IPS-20b (cell line): ENCODE measurements at regions not wholly inside any gene's neighbourhood (a gene's known extent, or its start where the extent isn't known, plus 50 kb on each side); places are given as distances from the start of the nearest gene placed in this dataset.

Source experiments
- H3K27ac ChIP-seq: one replicate; pipeline ENCODE4 v1.5.1; 2013; ENCODE audit warnings: low read length
- H3K27me3 ChIP-seq: 2 replicates; pipeline ENCODE4 v1.6.1; 2013; ENCODE audit warnings: mild to moderate bottlenecking, low read length, inconsistent platforms; ENCODE audit not compliant: insufficient read depth
- H3K36me3 ChIP-seq: 2 replicates; pipeline ENCODE4 v1.6.1; 2013; ENCODE audit warnings: low read depth, mild to moderate bottlenecking, inconsistent platforms, low read length, moderate library complexity; ENCODE audit not compliant: insufficient read depth
- H3K4me1 ChIP-seq: 2 replicates; pipeline ENCODE4 v1.6.1; 2013; ENCODE audit warnings: mild to moderate bottlenecking, control low read depth, inconsistent platforms, low read length, moderate library complexity; ENCODE audit not compliant: insufficient read depth
- H3K4me3 ChIP-seq: 2 replicates; pipeline ENCODE4 v1.5.1; 2013; ENCODE audit warnings: mild to moderate bottlenecking, low read length, inconsistent platforms
- H3K9ac ChIP-seq: 2 replicates; pipeline ENCODE4 v1.6.1; 2013; ENCODE audit warnings: low read depth, mild to moderate bottlenecking, inconsistent platforms, low read length, moderate library complexity
- H3K9me3 ChIP-seq: 2 replicates; pipeline ENCODE4 v1.6.1; 2013; ENCODE audit warnings: mild to moderate bottlenecking, low read depth, low read length, inconsistent platforms; ENCODE audit not compliant: insufficient read depth

DNA sequence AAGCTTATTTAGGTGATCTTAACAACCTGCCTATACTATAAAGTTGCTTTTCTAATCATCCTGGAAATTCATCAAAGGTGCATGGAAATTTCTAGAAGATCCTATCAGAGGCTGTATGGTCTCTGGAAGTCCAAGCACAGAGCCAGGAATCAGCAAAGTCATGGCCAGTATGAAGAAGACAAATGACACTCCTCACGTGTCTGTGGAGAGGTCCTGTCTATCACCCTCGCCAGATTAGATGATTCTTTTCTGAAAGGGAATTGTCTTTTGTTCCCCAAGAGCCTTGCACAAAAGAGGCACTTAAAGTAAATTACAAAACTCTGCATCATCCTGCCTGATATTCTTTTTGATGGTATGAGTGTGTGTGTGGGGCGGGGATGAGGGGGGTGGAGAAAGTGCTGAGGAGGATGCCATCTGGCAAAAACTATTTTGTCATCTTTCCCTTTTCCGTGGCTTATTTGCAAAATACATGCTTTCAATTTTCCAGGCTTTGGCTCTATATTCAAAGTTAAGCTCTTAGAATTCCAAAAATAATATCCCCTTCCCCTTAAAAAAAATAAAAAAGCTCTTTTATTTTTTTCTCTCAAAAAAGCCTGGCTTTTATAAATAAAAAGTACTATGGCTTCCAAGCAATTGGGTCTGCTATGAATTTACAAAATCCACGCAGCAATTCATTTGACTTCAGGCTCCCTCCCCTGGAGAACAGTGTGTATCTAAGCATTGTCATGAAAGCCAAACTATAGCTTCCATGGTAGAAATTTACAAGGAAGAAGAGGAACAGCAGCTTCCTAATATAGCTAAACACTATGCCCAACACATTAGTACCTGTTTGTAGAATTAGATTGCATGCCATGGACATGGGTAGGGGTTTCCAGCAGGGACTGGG lies 185.2 kb upstream of the ARG1 start:
- Histone ChIP-seq H3K4me1 (peaks cover 9% of the 10 kb centered on the region), H3K36me3 (no peaks in the 10 kb centered on the region), H3K4me3 (no peak overlapping the region), H3K27me3 (no peaks in the 10 kb centered on the region), H3K9me3 (no peaks in the 10 kb centered on the region), H3K9ac (no peak overlapping the region), H3K27ac (no peak overlapping the region)

DNA sequence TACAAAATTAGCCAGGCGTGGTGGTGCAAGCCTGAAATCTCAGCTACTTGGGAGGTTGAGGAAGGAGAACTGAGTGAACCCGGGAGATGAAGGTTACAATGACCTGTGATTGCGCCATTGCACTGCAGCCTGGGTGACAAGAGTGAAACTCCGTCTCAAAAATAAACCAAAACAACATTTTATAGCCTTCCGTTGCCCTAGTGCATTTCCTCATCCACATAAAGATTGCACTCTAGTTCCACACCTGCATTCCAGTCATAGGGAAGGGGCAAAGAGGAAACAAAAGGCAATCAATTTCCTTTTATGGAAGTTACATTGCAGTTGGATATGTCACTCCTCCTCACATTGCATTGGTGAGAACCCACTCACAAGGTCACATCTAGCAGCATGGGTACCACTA lies 182.7 kb upstream of the ARG1 start:
- H3K4me3 ChIP-seq = no peak overlapping the region
- H3K36me3 ChIP-seq = no peaks in the 10 kb centered on the region
- H3K9ac ChIP-seq = no peak overlapping the region
- no peaks in the 10 kb centered on the region for H3K27me3 ChIP-seq
- no peak overlapping the region for H3K27ac ChIP-seq
- H3K9me3 ChIP-seq = peaks cover 3% of the 10 kb centered on the region; the same call in 1 of the 2 replicates
- peaks cover 2% of the 10 kb centered on the region; the same call in 1 of the 2 replicates for H3K4me1 ChIP-seq

DNA sequence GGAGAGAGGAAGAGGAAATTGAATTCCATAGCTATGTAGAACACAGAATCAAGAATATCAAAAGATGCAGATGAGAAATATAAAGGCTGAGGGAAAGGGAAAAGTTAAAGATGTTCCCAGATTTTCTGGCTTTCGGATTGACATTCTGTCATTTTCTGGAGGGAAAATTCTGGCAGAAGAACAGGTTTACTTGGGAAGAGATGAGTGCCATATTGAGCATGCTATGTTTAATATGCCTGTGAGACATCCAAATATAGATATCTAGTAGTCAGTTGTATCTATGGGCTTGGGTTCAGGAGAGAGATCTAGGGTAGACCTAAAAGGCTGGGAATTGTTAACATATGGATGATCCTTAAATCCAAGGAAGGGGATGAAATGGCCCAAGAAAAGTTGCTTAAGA lies 181.9 kb upstream of the ARG1 start:
- H3K4me1 ChIP-seq = peaks cover 2% of the 10 kb centered on the region; the same call in 1 of the 2 replicates
- H3K9me3 ChIP-seq = peaks cover 3% of the 10 kb centered on the region; the same call in 1 of the 2 replicates

GRCh38 chr6:131393433-131393832 lies 179.6 kb upstream of the ARG1 start:
- Histone ChIP-seq H3K4me3 (no peak overlapping the region), H3K27ac (no peak overlapping the region), H3K4me1 (no peaks in the 10 kb centered on the region), H3K9me3 (peaks cover 3% of the 10 kb centered on the region; the same call in 1 of the 2 replicates), H3K9ac (no peak overlapping the region), H3K27me3 (no peaks in the 10 kb centered on the region), H3K36me3 (no peaks in the 10 kb centered on the region)

More for the DNA sequence above, 181.9 kb upstream of the ARG1 start:
- H3K9ac ChIP-seq = no peak overlapping the region
- no peaks in the 10 kb centered on the region for H3K27me3 ChIP-seq
- no peak overlapping the region for H3K27ac ChIP-seq
- no peak overlapping the region for H3K4me3 ChIP-seq
- no peaks in the 10 kb centered on the region for H3K36me3 ChIP-seq

DNA sequence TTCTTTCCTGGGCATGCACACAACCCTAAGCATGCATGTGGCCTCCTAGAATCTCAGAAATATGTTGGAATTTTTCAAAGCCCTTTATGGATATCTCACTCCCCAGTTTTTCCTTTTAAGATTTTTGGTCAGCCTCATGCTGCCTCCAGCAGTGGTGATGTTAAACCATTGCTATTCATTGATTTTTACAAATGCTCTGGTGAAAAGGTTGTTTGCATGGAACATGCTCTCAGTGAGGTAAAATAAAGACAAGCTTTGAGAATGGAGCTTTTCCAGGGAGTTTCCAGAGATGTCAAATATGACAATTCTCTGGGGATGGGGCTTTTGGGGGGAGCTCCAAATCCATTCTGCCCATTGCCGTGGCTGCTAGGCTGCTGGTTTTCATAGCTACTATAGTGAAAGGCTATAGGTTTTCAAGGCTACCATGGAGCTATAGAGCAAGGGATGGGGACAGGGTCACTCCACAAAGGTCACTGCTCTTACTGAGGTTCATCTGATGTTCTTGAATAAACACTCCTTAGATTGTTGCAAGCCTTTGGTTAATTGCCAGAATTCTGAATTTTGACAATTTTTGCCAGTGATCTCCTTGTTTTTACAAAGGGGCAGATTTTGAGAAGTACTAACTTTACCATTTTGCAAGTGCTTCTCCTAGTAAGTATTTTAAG lies 178.1 kb upstream of the ARG1 start:
- Histone ChIP-seq H3K9me3 (peaks cover 3% of the 10 kb centered on the region; the same call in 1 of the 2 replicates), H3K9ac (no peak overlapping the region), H3K4me1 (no peaks in the 10 kb centered on the region), H3K4me3 (no peak overlapping the region), H3K36me3 (no peaks in the 10 kb centered on the region), H3K27me3 (no peaks in the 10 kb centered on the region), H3K27ac (no peak overlapping the region)

DNA sequence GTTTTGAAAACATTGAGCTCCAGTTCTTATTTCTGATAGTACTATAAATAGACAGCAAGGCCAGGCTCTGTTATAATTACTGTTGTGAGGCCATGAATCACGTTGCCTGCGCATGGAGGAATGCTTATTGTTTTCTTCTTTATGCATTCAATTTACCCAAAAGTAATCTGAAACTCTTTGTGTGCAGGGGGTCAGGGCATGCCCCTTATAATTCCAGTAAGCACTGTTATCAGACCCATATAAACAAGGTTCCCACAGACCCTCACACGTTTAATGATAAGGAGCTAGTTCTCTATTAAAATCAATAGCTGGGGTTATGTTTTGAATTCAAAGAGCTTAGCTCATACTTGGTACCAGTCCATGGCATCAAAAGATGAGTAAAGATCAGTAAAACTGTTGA lies 174.8 kb upstream of the ARG1 start:
- H3K27ac ChIP-seq = no peak overlapping the region
- H3K9ac ChIP-seq = no peak overlapping the region
- H3K36me3 ChIP-seq = no peaks in the 10 kb centered on the region
- H3K9me3 ChIP-seq = peaks cover 5% of the 10 kb centered on the region
- no peaks in the 10 kb centered on the region for H3K27me3 ChIP-seq
- peaks cover 8% of the 10 kb centered on the region for H3K4me1 ChIP-seq
- H3K4me3 ChIP-seq = no peak overlapping the region

DNA sequence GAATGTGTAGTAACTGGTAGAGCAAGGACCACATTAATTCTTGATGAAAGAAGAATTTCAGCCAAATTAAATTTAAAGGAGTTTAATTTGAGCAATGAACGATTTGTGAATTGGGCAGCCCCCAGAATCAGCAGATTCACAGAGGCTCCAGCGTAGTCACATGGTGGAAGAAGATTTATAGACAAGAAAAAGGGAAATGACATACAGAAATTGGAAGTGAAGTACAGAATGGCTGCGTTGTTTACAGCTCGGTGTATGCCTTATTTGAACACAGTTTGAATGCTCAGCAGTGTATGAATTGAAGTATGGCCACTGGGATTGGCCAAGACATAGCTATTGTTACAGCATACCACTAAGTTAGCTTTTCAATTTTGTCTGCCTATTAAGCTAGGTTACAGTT lies 173.6 kb upstream of the ARG1 start:
- Histone ChIP-seq H3K27me3 (no peaks in the 10 kb centered on the region), H3K9ac (no peak overlapping the region), H3K36me3 (no peaks in the 10 kb centered on the region), H3K4me3 (no peak overlapping the region), H3K27ac (no peak overlapping the region), H3K9me3 (peaks cover 3% of the 10 kb centered on the region; the same call in 1 of the 2 replicates), H3K4me1 (peaks cover 8% of the 10 kb centered on the region)

- no peak overlapping the region for H3K27ac ChIP-seq
- no peaks in the 10 kb centered on the region for H3K27me3 ChIP-seq
- no peak overlapping the region for H3K9ac ChIP-seq
- H3K36me3 ChIP-seq = no peaks in the 10 kb centered on the region
- H3K4me1 ChIP-seq = peaks cover 8% of the 10 kb centered on the region
- peaks cover 3% of the 10 kb centered on the region; the same call in 1 of the 2 replicates for H3K9me3 ChIP-seq
- H3K4me3 ChIP-seq = no peak overlapping the region
Measured at GRCh38 chr6:131400054-131400778, 172.8 kb upstream of the ARG1 start.

DNA sequence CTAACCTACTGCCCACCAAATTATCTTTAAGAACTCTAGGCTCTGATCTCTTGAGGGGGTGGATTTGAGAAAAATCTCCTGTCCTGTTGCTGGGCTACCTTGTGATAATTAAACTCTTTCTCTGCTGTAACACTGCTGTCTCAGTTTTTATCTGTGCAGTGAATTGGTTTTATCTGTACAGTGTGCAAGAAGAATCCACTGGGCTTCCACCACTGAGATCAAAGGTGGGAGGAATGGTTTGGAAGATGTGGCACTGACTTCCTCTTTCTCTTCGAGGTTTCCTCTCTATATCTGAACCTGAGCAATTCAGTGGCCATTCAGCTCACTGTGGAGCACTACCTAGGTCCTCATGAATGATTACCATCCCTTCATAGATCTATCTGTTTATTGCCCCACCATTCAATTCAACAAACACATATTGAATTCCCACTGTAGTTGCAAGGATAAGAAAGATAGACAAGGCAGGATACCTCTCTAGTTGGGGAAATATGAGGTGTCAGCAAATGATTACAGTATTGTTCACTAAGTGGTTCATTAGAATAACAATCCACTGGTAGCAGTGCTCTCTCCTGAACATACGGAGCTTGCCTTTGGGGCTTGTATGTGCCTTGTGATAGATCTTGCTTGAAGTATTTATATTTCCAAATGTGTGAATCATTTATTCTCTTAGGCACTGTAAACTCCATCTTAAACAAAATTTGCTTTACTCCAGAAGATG lies 172.1 kb upstream of the ARG1 start:
- H3K9me3 ChIP-seq = peaks cover 3% of the 10 kb centered on the region; the same call in 1 of the 2 replicates
- H3K4me1 ChIP-seq = peaks cover 8% of the 10 kb centered on the region
- H3K4me3 ChIP-seq = no peak overlapping the region
- no peak overlapping the region for H3K27ac ChIP-seq
- H3K9ac ChIP-seq = no peak overlapping the region
- H3K36me3 ChIP-seq = no peaks in the 10 kb centered on the region
- no peaks in the 10 kb centered on the region for H3K27me3 ChIP-seq

DNA sequence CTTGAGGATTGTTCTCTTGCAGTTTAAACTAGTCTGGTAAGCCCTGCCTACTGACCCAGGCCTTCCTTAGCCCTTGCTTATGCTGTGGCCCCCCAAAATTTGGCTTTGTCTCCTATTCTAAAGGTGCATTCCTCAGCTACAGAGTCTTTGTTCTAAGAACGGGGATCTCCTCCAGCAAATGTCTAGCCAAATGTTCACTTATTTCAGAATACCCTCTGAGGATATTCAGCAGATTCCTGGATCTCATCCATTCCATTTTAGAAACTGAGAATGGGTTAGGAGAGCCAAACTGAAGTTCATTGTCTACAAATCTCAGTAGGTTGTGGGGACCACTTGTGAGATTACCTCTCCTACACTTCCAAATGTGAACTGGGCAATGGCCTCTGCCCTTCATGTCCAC lies 164.2 kb upstream of the ARG1 start:
- Histone ChIP-seq H3K9ac (no peak overlapping the region), H3K36me3 (no peaks in the 10 kb centered on the region), H3K4me3 (no peak overlapping the region), H3K27ac (no peak overlapping the region), H3K9me3 (no peaks in the 10 kb centered on the region), H3K27me3 (no peaks in the 10 kb centered on the region), H3K4me1 (no peaks in the 10 kb centered on the region)

DNA sequence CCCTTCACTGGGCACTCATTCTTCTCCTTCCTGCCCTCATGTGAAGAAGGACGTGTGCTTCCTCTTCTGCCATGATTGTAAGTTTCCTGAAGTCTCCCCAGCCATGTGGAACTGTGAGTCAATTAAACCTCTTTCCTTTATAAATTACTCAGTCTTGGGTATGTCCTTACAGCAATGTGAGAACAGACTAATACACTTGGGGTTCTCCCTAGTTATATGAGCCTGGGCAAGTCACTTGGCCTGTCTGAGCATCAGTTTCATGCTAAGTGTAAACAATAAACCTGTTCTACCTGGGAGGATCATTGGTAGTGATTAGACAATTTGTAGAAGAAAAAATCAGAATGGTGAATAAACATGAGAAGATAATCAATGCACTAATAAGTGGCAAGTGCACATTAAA lies 162.2 kb upstream of the ARG1 start:
- H3K9ac ChIP-seq = no peak overlapping the region
- no peak overlapping the region for H3K4me3 ChIP-seq
- no peaks in the 10 kb centered on the region for H3K4me1 ChIP-seq
- H3K27ac ChIP-seq = no peak overlapping the region
- no peaks in the 10 kb centered on the region for H3K9me3 ChIP-seq
- H3K27me3 ChIP-seq = no peaks in the 10 kb centered on the region
- no peaks in the 10 kb centered on the region for H3K36me3 ChIP-seq
